HEK293 (cell line): ENCODE measurements at regions not wholly inside any gene's neighbourhood (a gene's known extent, or its start where the extent isn't known, plus 50 kb on each side); places are given as distances from the start of the nearest gene placed in this dataset.
"Not testable (repeated sequence)": the region's sequence is repeated elsewhere in the genome, so short reads cannot be mapped to it uniquely, and the experiment has no call there.

Experiments
- CTCF ChIA-PET: fragments of 350-600 bp; formaldehyde crosslinking; extraction: SDS; loops from one replicate; lab custom pipeline; 2021; ENCODE audit warnings: antibody characterized with exemption; lab: Yijun Ruan, JAX
- POLR2A ChIA-PET: fragments of 300-600 bp; formaldehyde crosslinking; extraction: SDS; loops from one replicate; lab custom pipeline; 2020; ENCODE audit warnings: antibody characterized with exemption, inconsistent platforms; lab: Yijun Ruan, JAX
- H3K27ac ChIP-seq: fragments of 200-500 bp; sonication (Bioruptor generic); 2 replicates; pipeline ENCODE4 v1.5.1; 2014; ENCODE audit warnings: low read depth, low read length, control low read depth, inconsistent platforms; ENCODE audit errors: extremely low read depth
- H3K36me3 ChIP-seq, 2 experiments: fragments of 200-500 bp in 1 of 2; sonication (Bioruptor generic) in 1 of 2; 1 replicate in 1 of 2; 2 replicates in 1 of 2; pipeline ENCODE4 v1.5.1; 2014 to 2017; ENCODE audit warnings: inconsistent platforms in 2 of 2, low read length in 2 of 2; ENCODE audit not compliant: control insufficient read depth in 2 of 2, insufficient read depth in 1 of 2
- H3K4me1 ChIP-seq: fragments of 200-500 bp; sonication (Bioruptor generic); 2 replicates; pipeline ENCODE4 v1.5.1; 2014; ENCODE audit warnings: mild to moderate bottlenecking, low read length, inconsistent platforms; ENCODE audit not compliant: control insufficient read depth, insufficient read depth
- H3K4me3 ChIP-seq: 2 replicates; pipeline ENCODE4 v1.5.1; 2011; ENCODE audit warnings: low read depth, mild to moderate bottlenecking, control low read depth, low read length, moderate library complexity
- H3K9me3 ChIP-seq: fragments of 200-500 bp; sonication (Bioruptor generic); 2 replicates; pipeline ENCODE4 v1.5.1; 2014; ENCODE audit warnings: low read depth, low read length, inconsistent platforms; ENCODE audit not compliant: control insufficient read depth, insufficient read depth
- ATF2 ChIP-seq: fragments of 450-650 bp; formaldehyde crosslinking; IDR thresholded peaks from 2 replicates; pipeline ENCODE4 v1.5.1; 2016; ENCODE audit warnings: missing biosample characterization, missing genetic modification characterization, low read depth
- CTCF ChIP-seq: fragments of 450-650 bp; formaldehyde crosslinking; IDR thresholded peaks from 2 replicates; pipeline ENCODE4 v1.5.1; 2016; ENCODE audit warnings: missing biosample characterization, missing genetic modification characterization
- GLIS2 ChIP-seq: fragments of 450-650 bp; formaldehyde crosslinking; IDR thresholded peaks from 2 replicates; pipeline ENCODE4 v1.5.1; 2016; ENCODE audit warnings: missing biosample characterization, missing genetic modification characterization
- KLF7 ChIP-seq: fragments of 450-650 bp; formaldehyde crosslinking; IDR thresholded peaks from 2 replicates; pipeline ENCODE4 v1.5.1; 2016; ENCODE audit warnings: missing biosample characterization, missing genetic modification characterization, borderline replicate concordance
- REPIN1 ChIP-seq: fragments of 450-650 bp; formaldehyde crosslinking; IDR thresholded peaks from 2 replicates; pipeline ENCODE4 v1.5.1; 2017; ENCODE audit warnings: missing biosample characterization, missing genetic modification characterization, low read depth
- SETDB1 ChIP-seq: IDR thresholded peaks from one replicate; pipeline ENCODE4 v1.6.1; 2017; ENCODE audit warnings: mild to moderate bottlenecking, low read length, moderate library complexity, mixed read lengths; ENCODE audit not compliant: insufficient read length
- ZBTB1 ChIP-seq: fragments of 450-650 bp; formaldehyde crosslinking; IDR thresholded peaks from 2 replicates; pipeline ENCODE4 v1.5.1; 2016; ENCODE audit warnings: missing biosample characterization, missing genetic modification characterization
- ZFP69B ChIP-seq: fragments of 450-650 bp; formaldehyde crosslinking; IDR thresholded peaks from 2 replicates; pipeline ENCODE4 v1.5.1; 2016; ENCODE audit warnings: missing biosample characterization, missing genetic modification characterization
- ZNF10 ChIP-seq: fragments of 450-650 bp; formaldehyde crosslinking; IDR thresholded peaks from 2 replicates; pipeline ENCODE4 v1.5.1; 2017; ENCODE audit warnings: missing biosample characterization, missing genetic modification characterization
- ZNF169 ChIP-seq: fragments of 450-650 bp; formaldehyde crosslinking; IDR thresholded peaks from 2 replicates; pipeline ENCODE4 v1.5.1; 2016; ENCODE audit warnings: missing biosample characterization, missing genetic modification characterization
- ZNF19 ChIP-seq: fragments of 450-650 bp; formaldehyde crosslinking; IDR thresholded peaks from 2 replicates; pipeline ENCODE4; 2016; ENCODE audit warnings: missing biosample characterization, missing genetic modification characterization, low read depth
- ZNF354C ChIP-seq: fragments of 450-650 bp; formaldehyde crosslinking; IDR thresholded peaks from 2 replicates; pipeline ENCODE4 v1.5.1; 2016; ENCODE audit warnings: missing biosample characterization, missing genetic modification characterization, low read depth, borderline replicate concordance
- ZNF530 ChIP-seq: fragments of 450-650 bp; formaldehyde crosslinking; IDR thresholded peaks from 2 replicates; pipeline ENCODE4 v1.5.1; 2016; ENCODE audit warnings: low read depth, missing biosample characterization, missing genetic modification characterization
- ZNF585B ChIP-seq: fragments of 450-650 bp; formaldehyde crosslinking; IDR thresholded peaks from 2 replicates; pipeline ENCODE4 v1.5.1; 2016; ENCODE audit warnings: missing biosample characterization, missing genetic modification characterization
- ZNF664 ChIP-seq: fragments of 450-650 bp; formaldehyde crosslinking; IDR thresholded peaks from 2 replicates; pipeline ENCODE4 v1.5.1; 2016; ENCODE audit warnings: missing biosample characterization, missing genetic modification characterization
- ZNF677 ChIP-seq: fragments of 450-650 bp; IDR thresholded peaks from 2 replicates; pipeline ENCODE4 v1.5.0; 2018; ENCODE audit warnings: missing biosample characterization, mild to moderate bottlenecking, missing genetic modification characterization, moderate library complexity
- ZNF692 ChIP-seq: fragments of 450-650 bp; formaldehyde crosslinking; IDR thresholded peaks from 2 replicates; pipeline ENCODE4 v1.5.1; 2016; ENCODE audit warnings: missing biosample characterization, missing genetic modification characterization
- ZNF701 ChIP-seq: fragments of 450-650 bp; formaldehyde crosslinking; IDR thresholded peaks from 2 replicates; pipeline ENCODE4 v1.5.1; 2016; ENCODE audit warnings: missing biosample characterization, missing genetic modification characterization
- ZNF837 ChIP-seq: fragments of 450-650 bp; formaldehyde crosslinking; IDR thresholded peaks from 2 replicates; pipeline ENCODE4 v1.5.1; 2016; ENCODE audit warnings: missing biosample characterization, missing genetic modification characterization
- ZSCAN18 ChIP-seq: fragments of 450-650 bp; formaldehyde crosslinking; IDR thresholded peaks from 2 replicates; pipeline ENCODE4 v1.5.1; 2016; ENCODE audit warnings: missing biosample characterization, missing genetic modification characterization
- ZXDB ChIP-seq: fragments of 450-650 bp; formaldehyde crosslinking; IDR thresholded peaks from 2 replicates; pipeline ENCODE4 v1.5.1; 2016; ENCODE audit warnings: missing biosample characterization, missing genetic modification characterization
- TF ChIP-seq, protein P1 (sequence below): fragments of 450-650 bp; formaldehyde crosslinking; IDR thresholded peaks from 2 replicates; pipeline ENCODE4 v1.5.1; 2016; ENCODE audit warnings: missing biosample characterization, missing genetic modification characterization

GRCh38 chr11:80280737-80281136, 839.9 kb upstream of the TENM4 start:
- H3K36me3 ChIP-seq, result no peaks in the 10 kb centered on the region
- H3K9me3 ChIP-seq, result no peaks in the 10 kb centered on the region
- TF ChIP-seq ZNF701 (tag by site-specific recombination), result no peak
- no peak for TF ChIP-seq ZNF585B
- no peak for TF ChIP-seq ZNF354C (tag by site-specific recombination)
- no peak for TF ChIP-seq SETDB1
- TF ChIP-seq ZFP69B, result no peak
- no peak for TF ChIP-seq ZNF692 (tag by site-specific recombination)
- ChIA-PET POLR2A (no interaction called here), CTCF (no interaction called here)
- no peak overlapping the region for H3K27ac ChIP-seq
- H3K4me1 ChIP-seq, result no peaks in the 10 kb centered on the region
- H3K4me3 ChIP-seq, result no peak overlapping the region

- TF ChIP-seq REPIN1 (tag by site-specific recombination), result no peak
- TF ChIP-seq ZNF19 (tag by site-specific recombination), result no peak
- TF ChIP-seq, protein P1, sequence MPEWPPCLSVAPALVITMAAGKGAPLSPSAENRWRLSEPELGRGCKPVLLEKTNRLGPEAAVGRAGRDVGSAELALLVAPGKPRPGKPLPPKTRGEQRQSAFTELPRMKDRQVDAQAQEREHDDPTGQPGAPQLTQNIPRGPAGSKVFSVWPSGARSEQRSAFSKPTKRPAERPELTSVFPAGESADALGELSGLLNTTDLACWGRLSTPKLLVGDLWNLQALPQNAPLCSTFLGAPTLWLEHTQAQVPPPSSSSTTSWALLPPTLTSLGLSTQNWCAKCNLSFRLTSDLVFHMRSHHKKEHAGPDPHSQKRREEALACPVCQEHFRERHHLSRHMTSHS (tag by site-specific recombination), result no peak
- no peak for TF ChIP-seq ZNF664
- TF ChIP-seq ZXDB (tag by site-specific recombination), result no peak
- TF ChIP-seq, all 188 proteins: peak for 0
- Histone ChIP-seq H3K4me3 (no peak overlapping the region), H3K4me1 (no peaks in the 10 kb centered on the region), H3K36me3 (no peaks in the 10 kb centered on the region), H3K27ac (no peak overlapping the region), H3K9me3 (no peaks in the 10 kb centered on the region)
- ChIA-PET POLR2A (no interaction called here), CTCF (no interaction called here)
These were observed 820.9 kb upstream of the TENM4 start for GRCh38 chr11:80261776-80262175.

DNA sequence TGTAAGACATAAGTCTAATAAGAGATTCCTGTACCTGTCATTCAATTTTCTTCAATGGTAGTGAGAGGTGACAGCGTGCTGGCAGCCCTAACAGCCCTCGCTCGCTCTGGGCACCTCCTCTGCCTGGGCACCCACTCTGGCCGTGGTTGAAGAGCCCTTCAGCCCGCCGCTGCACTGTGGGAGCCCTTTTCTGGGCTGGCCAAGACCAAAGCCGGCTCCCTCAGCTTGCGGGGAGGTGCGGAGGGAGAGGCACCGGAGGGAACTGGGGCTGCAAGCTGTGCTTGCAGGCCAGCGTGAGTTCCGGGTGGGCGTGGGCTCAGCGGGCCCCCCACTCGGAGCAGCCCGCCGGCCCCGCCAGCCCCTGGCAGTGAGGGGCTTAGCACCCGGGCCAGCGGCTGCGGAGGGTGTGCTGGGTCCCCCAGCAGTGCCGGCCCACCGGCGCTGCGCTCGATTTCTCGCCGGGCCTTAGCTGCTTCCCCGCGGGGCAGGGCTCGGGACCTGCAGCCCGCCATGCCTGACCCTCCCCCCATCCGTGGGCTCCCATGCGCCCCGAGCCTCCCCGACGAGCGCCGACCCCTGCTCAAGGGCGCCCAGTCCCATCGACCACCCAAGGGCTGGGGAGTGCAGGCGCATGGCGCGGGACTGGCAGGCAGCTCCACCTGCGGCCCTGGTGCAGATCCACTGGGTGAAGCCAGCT, 816.6 kb upstream of the TENM4 start:
- H3K36me3 ChIP-seq, H3K4me3 ChIP-seq, POLR2A ChIA-PET, CTCF ChIA-PET, H3K27ac ChIP-seq, H3K4me1 ChIP-seq, H3K9me3 ChIP-seq: not testable (repeated sequence)

- H3K27ac ChIP-seq, result no peak overlapping the region
- ChIA-PET POLR2A (no interaction called here), CTCF (interaction anchor here (1.2 kb wide), 1 partner anchor 102 kb away, joined by 4 read pairs; no protein-coding TSS in a partner anchor)
- no peaks in the 10 kb centered on the region for H3K36me3 ChIP-seq
- H3K9me3 ChIP-seq, result no peaks in the 10 kb centered on the region
- H3K4me3 ChIP-seq, result no peak overlapping the region
- H3K4me1 ChIP-seq, result no peaks in the 10 kb centered on the region
- TF ChIP-seq ZNF837 (tag by site-specific recombination) (no peak), ZNF677 (tag by site-specific recombination) (no peak), GLIS2 (tag by site-specific recombination) (no peak), KLF7 (tag by site-specific recombination) (no peak), ZNF10 (tag by site-specific recombination) (no peak), ATF2 (no peak), CTCF (no peak), ZBTB1 (tag by site-specific recombination) (no peak), ZNF530 (tag by site-specific recombination) (no peak), ZSCAN18 (no peak), ZNF169 (no peak)
These were observed 814.2 kb upstream of the TENM4 start for GRCh38 chr11:80255021-80255420.
